ENCODE measurements at regions not wholly inside any gene's neighbourhood (a gene's known extent, or its start where the extent isn't known, plus 50 kb on each side); places are given as distances from the start of the nearest gene placed in this dataset.

DNA sequence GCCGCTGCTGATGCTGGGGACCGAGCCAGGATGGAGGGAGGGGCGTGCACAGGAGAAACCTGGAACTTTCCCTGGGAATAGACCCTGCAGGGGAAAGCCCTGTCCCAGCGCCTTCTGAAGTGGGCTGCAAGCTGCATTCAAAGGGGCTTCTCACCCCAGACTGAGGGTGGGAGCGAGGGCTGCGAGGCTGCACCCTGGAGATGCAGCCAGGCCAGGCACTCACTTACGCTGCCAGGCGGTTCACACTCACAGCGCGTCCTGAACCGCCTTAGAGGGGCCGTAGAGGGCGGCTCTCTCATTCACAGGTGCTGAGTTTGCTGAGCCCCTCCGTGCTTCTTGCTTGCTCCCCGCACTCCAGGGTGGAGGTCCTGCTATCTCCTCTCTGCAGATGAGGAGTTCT is 208.5 kb upstream of the C14orf180 start:
- no peak for DNase-seq (ENCODE audit: low spot score)

- no peak for DNase-seq (ENCODE audit: low spot score)
These were observed 207.6 kb upstream of the C14orf180 start for GRCh38 chr14:104371917-104372316.

GRCh38 chr14:104372390-104373054 is 207.0 kb upstream of the C14orf180 start:
- no peak for DNase-seq (ENCODE audit: low spot score)

DNA sequence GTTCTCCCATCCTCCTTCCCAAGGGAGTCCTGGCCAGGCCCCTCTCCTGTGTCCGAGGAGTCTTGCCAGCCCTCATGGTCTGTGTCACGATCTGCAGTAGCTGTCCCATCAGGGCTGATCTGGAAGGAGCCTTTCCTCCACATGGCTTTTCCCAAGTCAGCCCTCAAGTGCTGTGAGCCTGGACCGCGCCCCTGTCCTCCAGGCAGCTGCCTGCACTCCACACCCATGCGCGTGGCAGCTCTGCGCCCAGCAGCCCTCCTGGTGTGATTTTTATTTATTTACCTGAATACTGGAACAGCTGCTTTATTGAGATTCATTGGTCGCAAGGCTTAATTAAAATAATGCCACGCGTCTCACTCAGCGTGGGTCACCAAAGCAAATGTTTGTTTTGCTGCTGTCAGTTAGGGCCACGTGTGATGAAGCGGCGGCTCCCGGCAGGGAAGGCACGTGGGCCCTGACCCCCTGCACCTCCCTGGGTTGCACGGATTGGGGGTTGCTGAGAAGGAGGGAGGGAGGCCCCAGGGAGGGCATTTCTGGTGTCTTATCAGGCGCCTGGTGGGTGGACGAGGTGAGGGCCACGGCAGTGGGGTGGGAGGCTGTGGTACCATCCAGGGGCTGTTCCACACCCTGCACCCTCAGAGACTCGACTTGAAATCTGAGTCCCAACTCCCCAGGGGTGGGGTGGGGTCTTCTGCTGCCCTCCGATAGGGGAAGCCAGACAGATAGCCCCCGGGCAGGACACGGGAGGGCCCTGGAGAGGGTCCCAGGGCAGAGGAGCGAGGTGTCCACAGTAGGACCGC is 206.3 kb upstream of the C14orf180 start:
- no peak for DNase-seq (ENCODE audit: low spot score)

DNA sequence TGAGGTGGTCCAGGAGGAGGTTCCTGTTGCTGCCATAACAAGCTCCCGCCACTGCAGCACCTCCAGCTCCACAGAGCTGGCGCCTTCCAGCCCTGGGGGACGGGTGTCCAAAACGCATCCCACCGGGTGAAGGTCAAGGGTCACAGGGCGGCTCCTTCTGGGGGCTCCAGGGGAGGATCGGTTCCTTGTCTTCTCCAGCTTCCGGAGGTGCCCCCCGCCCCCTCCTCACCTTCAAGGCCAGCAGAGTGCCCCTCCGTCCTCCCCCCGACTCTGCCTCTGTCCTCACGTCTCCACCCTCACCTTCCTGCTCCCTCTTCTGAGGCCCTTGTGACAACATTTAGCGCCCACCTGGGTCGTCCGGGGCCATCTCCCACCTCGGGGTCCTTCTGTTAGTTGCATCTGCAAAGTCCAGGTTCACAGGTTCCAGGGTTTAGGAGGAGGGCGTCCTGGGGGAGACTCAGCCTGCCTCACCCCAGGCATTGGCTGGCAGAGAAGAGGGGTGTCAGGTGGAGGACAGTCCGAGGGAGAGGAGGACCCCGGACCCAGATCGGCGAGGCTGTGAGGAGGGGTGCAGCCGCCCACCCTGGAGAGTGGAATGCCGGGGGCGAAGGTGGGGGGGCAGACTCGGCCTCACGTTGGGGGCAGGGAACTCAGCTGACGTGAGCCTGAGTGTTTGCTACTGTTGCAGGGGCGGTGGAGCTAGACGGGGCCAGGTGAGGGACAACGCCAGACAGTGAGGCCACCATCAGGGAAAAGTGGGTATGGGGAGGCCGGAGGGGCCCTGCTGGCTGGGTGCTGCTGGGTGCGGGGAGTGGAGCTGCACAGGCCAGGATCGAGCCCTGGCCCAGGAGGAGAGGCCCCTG is 205.5 kb upstream of the C14orf180 start:
- DNase-seq (ENCODE audit: low spot score): no peak

GRCh38 chr14:104374718-104375080 is 204.9 kb upstream of the C14orf180 start:
- no peak for DNase-seq (ENCODE audit: low spot score)

DNA sequence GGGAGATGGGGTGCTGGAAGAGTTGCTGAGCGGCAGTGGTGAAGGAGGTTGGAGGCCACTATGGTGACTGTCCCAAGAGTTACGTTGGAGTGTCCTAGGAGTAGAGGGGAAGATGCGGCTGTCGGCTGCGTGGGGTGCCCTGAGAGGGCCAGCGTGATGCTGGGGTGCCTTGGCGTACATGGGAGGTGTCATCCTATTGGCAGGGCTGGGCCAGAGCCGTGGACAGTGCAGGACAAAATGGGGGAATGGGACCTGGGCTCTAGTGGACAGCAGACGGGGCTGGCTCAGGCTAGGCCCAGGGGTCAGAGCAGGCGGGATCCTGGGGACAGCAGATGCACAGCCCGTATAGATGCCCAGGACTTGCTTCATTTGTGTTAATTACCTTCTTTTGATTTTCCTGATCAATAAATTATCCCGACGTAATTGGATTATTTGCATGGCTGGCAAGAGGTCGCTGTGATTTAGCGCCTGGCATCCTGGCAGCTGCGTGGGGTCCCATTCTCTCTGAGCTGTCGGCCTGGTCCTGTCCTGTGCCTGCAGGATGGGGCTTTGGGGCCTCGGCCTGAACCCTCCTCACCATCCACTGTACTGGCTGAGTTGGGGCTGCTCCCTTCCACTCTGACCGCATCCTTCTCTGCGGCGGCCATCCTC is 203.9 kb upstream of the C14orf180 start:
- DNase-seq (ENCODE audit: low spot score): no peak

GRCh38 chr14:104376202-104377140 is 203.1 kb upstream of the C14orf180 start:
- no peak for DNase-seq (ENCODE audit: low spot score)

DNA sequence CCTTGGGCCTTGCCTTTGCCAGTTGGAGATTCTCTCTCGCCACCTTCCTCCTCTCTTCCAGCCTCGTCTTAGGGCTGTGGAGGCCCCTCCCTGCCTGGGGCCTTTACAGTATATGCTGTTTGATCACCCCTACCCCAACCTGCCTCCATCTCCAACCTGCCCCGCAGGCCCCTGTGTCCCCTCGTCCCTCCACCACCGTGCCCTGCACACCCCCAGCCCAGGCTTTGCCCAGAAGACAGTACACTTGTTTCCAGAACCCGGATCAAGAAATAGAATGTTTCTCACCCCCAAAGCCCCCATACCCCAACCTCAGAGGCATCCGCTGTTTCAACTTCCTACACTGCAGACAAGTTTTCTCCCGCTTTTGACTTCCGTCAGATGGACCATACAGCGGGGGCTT is 202.3 kb upstream of the C14orf180 start:
- DNase-seq (ENCODE audit: low spot score): no peak

DNA sequence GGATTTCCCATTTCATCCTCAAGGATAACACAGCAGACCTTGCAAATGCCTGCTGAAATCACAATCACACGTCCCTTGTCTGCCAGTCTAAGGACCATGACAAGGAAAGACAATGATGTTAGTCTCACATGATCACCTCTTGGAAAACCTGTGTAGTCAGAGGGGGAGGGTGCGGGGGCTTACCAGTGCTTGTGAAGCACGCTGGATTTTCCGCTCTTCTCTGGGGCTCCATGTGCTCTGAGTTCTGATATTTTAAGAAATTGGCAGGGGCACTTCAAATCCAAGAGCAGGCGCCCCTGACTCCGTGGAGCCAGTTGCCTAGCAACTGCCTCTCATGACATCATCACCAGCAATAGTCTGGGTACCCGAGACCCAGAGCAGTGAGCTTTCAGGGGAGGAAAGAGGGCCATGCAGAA is 200.9 kb upstream of the C14orf180 start:
- no peak for DNase-seq (ENCODE audit: low spot score)

DNA sequence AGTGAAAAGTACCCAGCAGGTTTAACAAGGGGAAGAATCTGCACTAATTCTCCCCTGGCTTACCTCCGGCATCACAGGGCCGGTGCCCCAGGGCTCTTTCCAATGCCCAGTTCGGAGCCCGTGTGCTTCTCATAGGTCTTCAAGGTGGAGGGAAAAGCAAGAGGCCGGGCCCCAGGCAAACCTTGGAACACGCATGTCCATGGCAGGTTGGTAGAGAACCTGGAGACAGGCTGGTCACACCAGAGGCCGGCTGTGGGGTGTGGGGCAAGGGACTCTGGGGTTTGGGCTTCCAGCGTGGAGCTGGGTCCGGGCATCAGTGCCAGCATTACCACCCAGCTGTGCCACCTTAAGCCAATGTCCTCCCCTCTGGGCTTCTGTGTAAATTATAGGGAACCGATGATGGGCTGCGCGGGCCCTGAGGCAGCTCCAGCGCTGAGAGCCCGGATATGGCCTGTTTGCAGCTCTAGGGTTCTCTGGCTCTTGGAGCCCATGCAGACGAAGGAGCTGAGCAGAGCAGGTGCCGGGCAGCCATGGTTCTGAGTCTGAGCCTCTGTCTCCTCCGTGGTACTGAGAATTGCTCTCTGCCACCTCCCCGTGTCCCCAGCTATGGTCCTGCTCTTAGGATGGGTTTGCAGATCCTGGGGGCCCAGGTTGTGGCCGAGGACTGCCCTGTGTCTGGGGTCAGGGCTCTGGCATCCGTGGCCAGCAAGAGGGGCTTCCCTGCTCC is 197.0 kb upstream of the C14orf180 start:
- DNase-seq (ENCODE audit: low spot score): no peak

DNA sequence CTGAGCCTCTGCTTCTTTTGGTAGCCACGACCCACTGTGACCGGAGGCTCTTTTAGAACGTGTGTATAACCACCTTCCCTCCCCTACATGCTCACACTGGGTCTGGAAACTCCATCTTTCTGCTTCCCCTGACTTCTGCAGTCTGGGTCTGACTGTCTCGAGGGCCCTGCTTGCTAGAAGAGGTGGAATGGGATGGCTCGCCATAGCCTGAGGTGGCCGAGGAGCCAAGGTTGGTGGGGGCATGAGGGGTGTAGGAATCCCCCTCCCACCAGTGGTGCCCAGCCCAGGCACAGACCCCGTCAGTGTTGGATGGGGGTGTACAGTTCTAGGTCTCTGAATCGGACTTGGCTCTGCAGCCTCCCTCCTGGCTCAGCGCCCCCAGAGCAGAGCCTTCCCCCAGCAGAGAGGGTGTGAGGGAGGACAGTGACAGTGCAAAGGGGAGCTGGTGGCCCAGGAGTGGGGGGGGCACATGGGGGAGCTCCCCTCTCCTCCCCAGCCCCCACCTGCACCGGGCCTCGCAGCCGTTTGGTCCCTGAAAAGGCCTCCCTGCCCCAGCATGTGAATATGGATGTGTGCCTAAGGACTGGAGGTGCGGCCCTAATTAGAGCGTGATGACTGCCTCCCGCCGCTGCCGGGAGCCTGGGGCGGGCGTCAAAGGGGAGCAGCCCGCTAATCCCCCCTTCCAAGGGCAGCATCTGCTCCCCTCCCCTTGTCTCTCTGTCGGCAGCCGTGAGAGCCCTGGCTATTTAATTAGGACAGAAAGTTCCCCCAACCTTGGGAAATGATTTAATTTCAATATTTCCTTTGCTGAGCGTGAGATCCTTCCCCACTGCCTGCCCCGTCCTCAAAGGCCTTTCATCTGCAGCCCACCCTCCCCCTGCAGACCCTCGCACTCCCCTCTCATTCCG is 196.2 kb upstream of the C14orf180 start:
- no peak for DNase-seq (ENCODE audit: low spot score)

DNA sequence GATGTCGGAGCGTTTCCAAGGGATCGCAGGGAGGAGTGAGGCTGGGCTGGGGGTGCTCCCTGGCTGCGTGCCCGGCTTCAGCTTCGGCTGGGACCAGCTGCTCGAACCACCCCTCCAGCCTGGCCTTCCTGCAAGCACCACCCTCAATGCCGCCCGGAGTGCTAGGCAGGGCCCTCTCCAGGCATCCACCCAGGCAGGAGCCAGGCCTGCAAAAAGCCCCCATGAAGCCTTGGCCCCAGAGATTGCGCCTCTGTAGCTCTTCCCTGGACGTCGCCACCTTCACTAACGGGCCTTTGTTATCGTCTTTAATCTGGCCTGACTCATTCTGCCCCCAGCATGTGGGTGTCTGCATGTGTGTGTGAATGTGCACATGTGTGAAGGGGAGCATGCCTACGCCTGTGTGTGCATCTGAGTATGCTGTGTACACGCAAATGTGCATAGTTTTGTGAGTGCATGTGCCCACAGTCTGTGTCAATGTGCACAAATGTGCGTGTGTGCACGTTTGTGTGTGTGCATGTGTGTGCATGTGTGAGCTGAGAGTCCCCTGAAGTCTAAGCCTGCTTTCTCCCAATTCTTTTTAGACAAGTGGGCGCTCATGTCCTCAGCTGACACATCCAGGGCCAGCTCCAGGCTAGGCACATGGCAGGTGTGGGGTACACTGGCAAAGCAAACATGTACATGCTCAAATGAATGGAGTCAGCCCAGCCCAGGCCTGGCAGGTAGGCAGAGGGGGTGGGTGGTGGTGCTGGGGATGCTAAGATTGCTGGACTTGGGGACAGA is 195.4 kb upstream of the C14orf180 start:
- no peak for DNase-seq (ENCODE audit: low spot score)

GRCh38 chr14:104384776-104385071 is 194.8 kb upstream of the C14orf180 start:
- DNase-seq (ENCODE audit: low spot score): no peak

GRCh38 chr14:104385111-104385510 is 194.5 kb upstream of the C14orf180 start:
- DNase-seq (ENCODE audit: low spot score): no peak

DNA sequence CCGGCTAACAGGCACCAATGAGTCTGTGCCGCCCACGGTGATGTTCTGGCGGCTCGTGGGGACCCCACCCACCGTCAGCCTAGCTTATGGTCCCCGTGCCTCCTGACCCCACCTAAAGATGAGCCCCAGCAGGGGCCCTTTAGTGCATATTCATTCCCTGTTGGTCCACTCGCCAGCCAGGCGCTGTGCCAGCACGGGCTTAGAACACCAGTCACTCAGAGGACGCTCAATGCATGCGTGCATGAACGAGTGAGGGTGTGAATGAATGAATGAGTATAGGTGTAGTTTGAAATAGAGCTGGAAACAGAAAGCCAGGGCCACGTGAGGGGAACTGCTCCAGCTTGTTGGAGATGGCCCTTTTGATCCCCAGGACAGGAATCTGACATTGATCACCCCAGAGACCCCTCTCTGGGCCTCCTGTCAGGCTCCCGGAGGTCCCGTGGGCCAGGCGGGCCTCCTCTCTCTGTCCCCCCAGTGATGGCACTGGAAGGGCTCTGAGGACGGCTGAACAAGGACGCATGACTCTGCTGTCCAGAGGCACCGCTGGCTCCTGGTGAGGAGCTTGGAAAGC is 193.9 kb upstream of the C14orf180 start:
- DNase-seq (ENCODE audit: low spot score): no peak

GRCh38 chr14:104386151-104386841 is 193.3 kb upstream of the C14orf180 start:
- no peak for DNase-seq (ENCODE audit: low spot score)

Measured in SW480 (cell line).